K562 (cell line): ENCODE measurements at regions not wholly inside any gene's neighbourhood (a gene's known extent, or its start where the extent isn't known, plus 50 kb on each side); places are given as distances from the start of the nearest gene placed in this dataset.

Source experiments
- REST ChIP-seq, 2 experiments: fragments of 450-650 bp; formaldehyde crosslinking in 1 of 2; IDR thresholded peaks; 2 replicates each; pipeline versions ENCODE4 v1.4.0 to v1.6.1; 2014 to 2020; ENCODE audit warnings: mild to moderate bottlenecking in 2 of 2, borderline replicate concordance in 1 of 2, low read depth in 1 of 2
- SLC30A9 ChIP-seq: fragments of 250-450 bp; sonication (Bioruptor Pico); IDR thresholded peaks from 2 replicates; pipeline ENCODE4 v1.8.0; 2022; ENCODE audit warnings: mild to moderate bottlenecking, moderate library complexity

- no peak for TF ChIP-seq REST (IDR thresholded peaks at IDR 0.05; ENCODE audit: borderline replicate concordance)
- no peak for TF ChIP-seq REST (CRISPR knock-in tag; IDR thresholded peaks at IDR 0.05; ENCODE audit: low read depth)
- no peak for TF ChIP-seq SLC30A9 (CRISPR knock-in tag)
These were observed 146.3 kb downstream of the TLE3 start (continued) for GRCh38 chr15:69951256-69951897.
